H9 (cell line): ENCODE measurements at regions not wholly inside any gene's neighbourhood (a gene's known extent, or its start where the extent isn't known, plus 50 kb on each side); places are given as distances from the start of the nearest gene placed in this dataset.
A peak's percentile ranks its signal among the peaks of the same experiment; 100 is the strongest.
"Not testable (repeated sequence)": the region's sequence is repeated elsewhere in the genome, so short reads cannot be mapped to it uniquely, and the experiment has no call there.

ENCODE experiments used
- DNase-seq: peaks from one replicate; pipeline ENCODE4 v3.0.0-alpha.2; 2017
- H2AFZ ChIP-seq: one replicate; pipeline ENCODE4 v1.6.1; 2013; ENCODE audit warnings: mild to moderate bottlenecking, low read length, control low read depth, moderate library complexity
- H2AK5ac ChIP-seq: 2 replicates; pipeline ENCODE4 v1.6.1; 2013; ENCODE audit warnings: low read length, control low read depth, mixed read lengths; ENCODE audit not compliant: insufficient read length
- H2BK120ac ChIP-seq: one replicate; pipeline ENCODE4 v1.6.1; 2013; ENCODE audit warnings: low read depth, mild to moderate bottlenecking, low read length, control low read depth, inconsistent platforms; ENCODE audit not compliant: poor library complexity, severe bottlenecking
- H2BK12ac ChIP-seq: 2 replicates; pipeline ENCODE4 v1.6.1; 2013; ENCODE audit warnings: low read length, control low read depth, mixed read lengths, low read depth; ENCODE audit not compliant: insufficient read length
- H2BK15ac ChIP-seq: 2 replicates; pipeline ENCODE4 v1.6.1; 2013; ENCODE audit warnings: low read depth, low read length, control low read depth
- H2BK20ac ChIP-seq: one replicate; pipeline ENCODE4 v1.6.1; 2013; ENCODE audit warnings: low read depth, mild to moderate bottlenecking, low read length, control low read depth, inconsistent platforms; ENCODE audit not compliant: poor library complexity, severe bottlenecking
- H2BK5ac ChIP-seq: 2 replicates; pipeline ENCODE4 v1.6.1; 2013; ENCODE audit warnings: low read length, control low read depth, mixed read lengths; ENCODE audit not compliant: insufficient read length
- H3K14ac ChIP-seq: 2 replicates; pipeline ENCODE4 v1.6.1; 2013; ENCODE audit warnings: low read length, control low read depth; ENCODE audit not compliant: insufficient read depth
- H3K18ac ChIP-seq: 2 replicates; pipeline ENCODE4 v1.6.1; 2013; ENCODE audit warnings: low read depth, mild to moderate bottlenecking, mixed read lengths, low read length, control low read depth; ENCODE audit not compliant: insufficient read length
- H3K23ac ChIP-seq: 2 replicates; pipeline ENCODE4 v1.6.1; 2013; ENCODE audit warnings: low read length, control low read depth, mixed read lengths, low read depth; ENCODE audit not compliant: insufficient read length
- H3K23me2 ChIP-seq: 2 replicates; pipeline ENCODE4 v1.6.1; 2013; ENCODE audit warnings: low read depth, mild to moderate bottlenecking, mixed read lengths, low read length, control low read depth; ENCODE audit not compliant: insufficient read length, poor library complexity, severe bottlenecking
- H3K27ac ChIP-seq: 2 replicates; pipeline ENCODE4 v1.5.1; 2013; ENCODE audit warnings: low read length, control low read depth, mixed read lengths, low read depth; ENCODE audit not compliant: insufficient read length
- H3K27me3 ChIP-seq: 2 replicates; pipeline ENCODE4 v1.6.1; 2013; ENCODE audit warnings: low read length, control low read depth, inconsistent platforms; ENCODE audit not compliant: insufficient read depth
- H3K4ac ChIP-seq: 2 replicates; pipeline ENCODE4 v1.6.1; 2013; ENCODE audit warnings: low read depth, mild to moderate bottlenecking, control low read depth, inconsistent platforms, low read length, moderate library complexity
- H3K4me1 ChIP-seq: 2 replicates; pipeline ENCODE4 v1.6.1; 2013; ENCODE audit warnings: low read length, control low read depth, inconsistent platforms; ENCODE audit not compliant: insufficient read depth
- H3K4me2 ChIP-seq: 2 replicates; pipeline ENCODE4 v1.6.1; 2013; ENCODE audit warnings: low read length, control low read depth, mixed read lengths; ENCODE audit not compliant: insufficient read length, insufficient read depth
- H3K56ac ChIP-seq: 2 replicates; pipeline ENCODE4 v1.6.1; 2013; ENCODE audit warnings: low read depth, mild to moderate bottlenecking, mixed read lengths, low read length, control low read depth; ENCODE audit not compliant: insufficient read length
- H3K79me1 ChIP-seq: 2 replicates; pipeline ENCODE4 v1.6.1; 2013; ENCODE audit warnings: low read depth, mild to moderate bottlenecking, moderate library complexity, low read length, control low read depth, inconsistent platforms; ENCODE audit not compliant: insufficient read depth, poor library complexity, severe bottlenecking
- H3K79me2 ChIP-seq: 2 replicates; pipeline ENCODE4 v1.6.1; 2013; ENCODE audit warnings: low read length, control low read depth, inconsistent platforms; ENCODE audit not compliant: insufficient read depth
- H3K9ac ChIP-seq: 2 replicates; pipeline ENCODE4 v1.6.1; 2013; ENCODE audit warnings: low read length, control low read depth, mixed read lengths; ENCODE audit not compliant: insufficient read length; ENCODE audit errors: extremely low read depth
- H3K9me3 ChIP-seq: one replicate; pipeline ENCODE4 v1.6.1; 2013; ENCODE audit warnings: low read depth, low read length, inconsistent platforms; ENCODE audit not compliant: control insufficient read depth
- H3T11ph ChIP-seq: one replicate; pipeline ENCODE4 v1.6.1; 2013; ENCODE audit warnings: mild to moderate bottlenecking, low read length, control low read depth, inconsistent platforms
- H4K20me1 ChIP-seq: one replicate; pipeline ENCODE4 v1.6.1; 2013; ENCODE audit not compliant: control insufficient read depth, insufficient read length, insufficient read depth
- H4K5ac ChIP-seq: 2 replicates; pipeline ENCODE4 v1.6.1; 2013; ENCODE audit warnings: low read depth, mild to moderate bottlenecking, mixed read lengths, low read length, control low read depth; ENCODE audit not compliant: insufficient read length
- H4K8ac ChIP-seq: replicated peaks from 2 replicates; pipeline ENCODE4 v1.6.1; 2013; ENCODE audit warnings: low read length, control low read depth, mixed read lengths, low read depth; ENCODE audit not compliant: insufficient read length
- H4K91ac ChIP-seq: 2 replicates; pipeline ENCODE4 v1.6.1; 2013; ENCODE audit warnings: low read depth, mild to moderate bottlenecking, moderate library complexity, mixed read lengths, low read length, control low read depth; ENCODE audit not compliant: insufficient read length
- H3K27ac Mint-ChIP-seq, 3 experiments: 2 replicates in 2 of 3; 3 replicates in 1 of 3; pipeline ENCODE4 v1.8.0; 2020 to 2021; ENCODE audit warnings: mixed read lengths in 3 of 3, mild to moderate bottlenecking in 1 of 3, moderate library complexity in 1 of 3
- H3K27me3 Mint-ChIP-seq: 2 replicates; pipeline ENCODE4 v1.8.0; 2021; ENCODE audit warnings: low read depth, mild to moderate bottlenecking, moderate library complexity, mixed read lengths
- H3K36me3 Mint-ChIP-seq, 3 experiments: 2 replicates in 2 of 3; 3 replicates in 1 of 3; pipeline ENCODE4 v1.8.0; 2020 to 2021; ENCODE audit warnings: low read depth in 3 of 3, mixed read lengths in 3 of 3; ENCODE audit not compliant: insufficient read depth in 1 of 3
- H3K4me1 Mint-ChIP-seq, 2 experiments: 2 replicates each; pipeline ENCODE4 v1.8.0; 2020; ENCODE audit warnings: mixed read lengths in 2 of 2
- H3K4me3 Mint-ChIP-seq, 2 experiments: 2 replicates in 1 of 2; 3 replicates in 1 of 2; pipeline ENCODE4 v1.8.0; 2020 to 2021; ENCODE audit warnings: mild to moderate bottlenecking in 2 of 2, mixed read lengths in 2 of 2, moderate library complexity in 1 of 2
- H3K9me3 Mint-ChIP-seq, 2 experiments: 2 replicates in 1 of 2; 3 replicates in 1 of 2; pipeline ENCODE4 v1.8.0; 2020; ENCODE audit warnings: mild to moderate bottlenecking in 2 of 2, mixed read lengths in 2 of 2, moderate library complexity in 1 of 2
- WGBS: extraction: QIAGEN DNeasy Blood & Tissue Kit; methylation state at CpG from one replicate; pipeline ENCODE4 v1.1.7; 2013; ENCODE audit warnings: missing lambda C conversion rate, low lambda C conversion rate, mixed read lengths; ENCODE audit not compliant: insufficient read length; ENCODE audit errors: extremely low coverage; 5-methylcytosine and 5-hydroxymethylcytosine counted together

GRCh38 chr1:143842058-143842457, 129.7 kb downstream of the FAM72C start:
- not testable (repeated sequence) for H2AFZ ChIP-seq, H4K91ac ChIP-seq, H2BK5ac ChIP-seq, H2BK20ac ChIP-seq, H3K27me3 Mint-ChIP-seq, H2BK12ac ChIP-seq, H3K23ac ChIP-seq, H4K20me1 ChIP-seq, H3K9me3 ChIP-seq, H3K14ac ChIP-seq, H4K8ac ChIP-seq, H3K79me1 ChIP-seq, H3K4me1 Mint-ChIP-seq, H3T11ph ChIP-seq, H3K18ac ChIP-seq, H3K23me2 ChIP-seq, H3K4me1 ChIP-seq, DNase-seq, H2AK5ac ChIP-seq, H3K4me3 Mint-ChIP-seq, H3K4me2 ChIP-seq, H3K36me3 Mint-ChIP-seq, H3K79me2 ChIP-seq, H3K27ac ChIP-seq, H3K4ac ChIP-seq, H2BK15ac ChIP-seq, H2BK120ac ChIP-seq, H4K5ac ChIP-seq, H3K9ac ChIP-seq, H3K27me3 ChIP-seq, H3K56ac ChIP-seq, H3K27ac Mint-ChIP-seq
- no CpG with 5 or more reads among the region's 2 CpGs for WGBS
- H3K9me3 Mint-ChIP-seq, result peaks cover 31% of the 10 kb centered on the region in 2 experiments

DNA sequence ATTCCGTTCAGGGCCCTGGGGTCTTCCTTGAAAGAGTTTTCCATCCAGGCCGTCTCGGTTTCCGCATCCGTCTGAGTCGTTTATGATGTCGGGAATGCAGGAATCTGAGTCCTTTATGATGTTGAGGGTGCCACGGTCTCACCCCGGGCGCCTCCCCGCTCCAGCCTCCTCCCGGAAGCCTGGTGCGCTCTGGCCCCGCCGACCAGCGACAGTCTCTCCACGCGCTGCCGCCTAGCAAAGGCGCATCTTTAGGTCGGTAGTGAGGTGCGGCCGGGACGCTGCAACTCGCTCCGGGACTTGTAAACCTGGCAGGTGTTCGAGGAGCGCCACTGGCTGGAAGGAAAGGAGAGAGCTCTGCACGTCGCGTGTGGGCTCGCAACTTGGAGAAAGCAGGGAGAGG, 132.6 kb downstream of the FAM72C start:
- no CpG with 5 or more reads among the region's 32 CpGs for WGBS
- H3K4ac ChIP-seq, H3K27ac ChIP-seq, H3K4me1 ChIP-seq, H3K14ac ChIP-seq, H3K18ac ChIP-seq, H2BK5ac ChIP-seq, H3K23ac ChIP-seq, H2AK5ac ChIP-seq, H3K27me3 Mint-ChIP-seq, H3K9ac ChIP-seq, H3K36me3 Mint-ChIP-seq, H3K27ac Mint-ChIP-seq, DNase-seq, H3K27me3 ChIP-seq, H4K5ac ChIP-seq, H3K56ac ChIP-seq, H2BK120ac ChIP-seq, H4K20me1 ChIP-seq, H4K8ac ChIP-seq, H2BK20ac ChIP-seq, H4K91ac ChIP-seq, H3K79me1 ChIP-seq, H2BK12ac ChIP-seq, H2AFZ ChIP-seq, H2BK15ac ChIP-seq, H3K23me2 ChIP-seq, H3K9me3 ChIP-seq, H3K4me1 Mint-ChIP-seq, H3K79me2 ChIP-seq, H3T11ph ChIP-seq: not testable (repeated sequence)
- H3K9me3 Mint-ChIP-seq, result peaks cover 23 to 26% of the 10 kb centered on the region in 2 experiments
- peak overlapping the region in 1 of 2 experiments; percentile 34; a peak in 1 of 5 replicates for H3K4me3 Mint-ChIP-seq
- H3K4me2 ChIP-seq, result peak overlapping the region; percentile 55
